Keratinocyte (primary cell): ENCODE measurements at regions not wholly inside any gene's neighbourhood (a gene's known extent, or its start where the extent isn't known, plus 50 kb on each side); places are given as distances from the start of the nearest gene placed in this dataset.
"Not testable (repeated sequence)": the region's sequence is repeated elsewhere in the genome, so short reads cannot be mapped to it uniquely, and the experiment has no call there.

Source experiments
- EZH2 ChIP-seq: IDR thresholded peaks from one replicate; pipeline ENCODE4 v1.6.1; 2012; ENCODE audit warnings: inconsistent platforms, mild to moderate bottlenecking, low read length, moderate library complexity
- TF ChIP-seq, protein P1 (sequence below), 3 experiments: IDR thresholded peaks in 1 of 3; conservative IDR thresholded peaks in 1 of 3; optimal IDR thresholded peaks in 1 of 3; 2 replicates in 2 of 3; 3 replicates in 1 of 3; pipeline versions ENCODE3 to v1.5.1; 2011; ENCODE audit warnings: low read length in 3 of 3, mild to moderate bottlenecking in 3 of 3, moderate library complexity in 2 of 3, control low read depth in 1 of 3, inconsistent platforms in 1 of 3; ENCODE audit not compliant: insufficient read depth in 2 of 3; ENCODE audit errors: extremely low read depth in 1 of 3

DNA sequence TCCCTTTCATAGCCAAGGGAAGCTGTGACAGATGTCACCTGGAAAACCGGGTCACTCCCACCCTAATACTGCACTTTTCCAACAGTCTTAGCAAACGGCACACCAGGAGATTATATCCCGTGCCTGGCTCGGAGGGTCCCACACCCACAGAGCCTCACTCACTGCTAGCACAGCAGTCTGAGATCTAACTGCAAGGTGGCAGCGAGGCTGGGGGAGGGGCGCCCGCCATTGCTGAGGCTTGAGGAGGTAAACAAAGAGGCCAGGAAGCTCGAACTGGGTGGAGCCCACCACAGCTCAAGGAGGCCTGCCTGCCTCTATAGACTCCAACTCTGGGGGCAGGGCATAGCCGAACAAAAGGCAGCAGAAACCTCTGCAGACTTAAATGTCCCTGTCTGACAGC, 199.2 kb downstream of the TMEM47 start:
- TF ChIP-seq, protein P1, sequence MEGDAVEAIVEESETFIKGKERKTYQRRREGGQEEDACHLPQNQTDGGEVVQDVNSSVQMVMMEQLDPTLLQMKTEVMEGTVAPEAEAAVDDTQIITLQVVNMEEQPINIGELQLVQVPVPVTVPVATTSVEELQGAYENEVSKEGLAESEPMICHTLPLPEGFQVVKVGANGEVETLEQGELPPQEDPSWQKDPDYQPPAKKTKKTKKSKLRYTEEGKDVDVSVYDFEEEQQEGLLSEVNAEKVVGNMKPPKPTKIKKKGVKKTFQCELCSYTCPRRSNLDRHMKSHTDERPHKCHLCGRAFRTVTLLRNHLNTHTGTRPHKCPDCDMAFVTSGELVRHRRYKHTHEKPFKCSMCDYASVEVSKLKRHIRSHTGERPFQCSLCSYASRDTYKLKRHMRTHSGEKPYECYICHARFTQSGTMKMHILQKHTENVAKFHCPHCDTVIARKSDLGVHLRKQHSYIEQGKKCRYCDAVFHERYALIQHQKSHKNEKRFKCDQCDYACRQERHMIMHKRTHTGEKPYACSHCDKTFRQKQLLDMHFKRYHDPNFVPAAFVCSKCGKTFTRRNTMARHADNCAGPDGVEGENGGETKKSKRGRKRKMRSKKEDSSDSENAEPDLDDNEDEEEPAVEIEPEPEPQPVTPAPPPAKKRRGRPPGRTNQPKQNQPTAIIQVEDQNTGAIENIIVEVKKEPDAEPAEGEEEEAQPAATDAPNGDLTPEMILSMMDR (optimal IDR thresholded peaks at IDR 0.05 in 1 of 3, IDR thresholded peaks at IDR 0.05 in 1 of 3, conservative IDR thresholded peaks at IDR 0.05 in 1 of 3; ENCODE audit: extremely low read depth in 1 of 3, insufficient read depth in 2 of 3, low read length in 3 of 3): not testable (repeated sequence)
- TF ChIP-seq EZH2: not testable (repeated sequence)
